HG03025 (cell line): ENCODE measurements at regions not wholly inside any gene's neighbourhood (a gene's known extent, or its start where the extent isn't known, plus 50 kb on each side); places are given as distances from the start of the nearest gene placed in this dataset.
"Not testable (repeated sequence)": the region's sequence is repeated elsewhere in the genome, so short reads cannot be mapped to it uniquely, and the experiment has no call there.

ENCODE experiments used
- ATAC-seq: cut with Tn5 transposase; IDR thresholded peaks from one replicate; pipeline ENCODE4 v1.9.1; 2021; ENCODE audit warnings: mild to moderate bottlenecking, moderate library complexity; ENCODE audit not compliant: unreplicated experiment, low FRiP score

DNA sequence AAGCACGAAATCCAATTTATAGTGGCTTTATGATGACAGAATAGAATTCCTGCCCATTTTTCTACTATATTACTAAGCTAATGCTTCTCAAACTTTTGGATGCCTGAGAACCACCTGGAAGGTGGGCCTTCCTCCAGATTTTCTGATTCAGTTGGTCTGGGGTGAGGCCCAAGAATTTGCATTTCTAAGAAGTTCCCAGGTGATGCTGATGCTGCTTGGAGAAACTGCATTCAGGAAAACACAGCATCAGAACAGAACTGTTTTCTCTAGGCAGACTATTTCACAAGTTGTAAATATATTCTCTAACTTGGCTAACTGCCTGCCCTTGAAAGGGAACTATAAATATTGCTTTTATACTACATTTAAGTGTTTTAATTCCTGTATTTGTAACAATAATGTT, 644.9 kb upstream of the DPPA4 start:
- no peak for ATAC-seq

GRCh38 chr3:109984976-109985375, 647.6 kb upstream of the DPPA4 start:
- ATAC-seq: no peak

GRCh38 chr3:109985943-109986555, 648.7 kb upstream of the DPPA4 start:
- ATAC-seq: no peak

DNA sequence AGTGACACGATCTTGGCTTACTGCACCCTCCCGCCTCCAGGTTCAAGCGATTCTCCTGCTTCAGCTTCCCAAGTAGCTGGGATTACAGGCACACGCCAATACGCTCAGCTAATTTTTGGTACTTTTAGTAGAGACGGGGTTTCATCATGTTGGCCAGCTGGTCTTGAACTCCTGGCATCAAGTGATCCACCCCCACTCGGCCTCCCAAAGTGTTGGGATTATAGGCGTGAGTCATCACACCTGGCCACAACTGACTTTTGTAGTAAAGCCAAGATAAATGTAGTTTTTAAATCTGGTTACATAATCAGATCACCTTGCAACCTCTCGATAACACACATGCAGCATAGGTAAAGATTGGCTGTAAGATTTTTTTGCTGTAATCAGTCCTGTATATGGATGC, 657.5 kb upstream of the DPPA4 start:
- no peak for ATAC-seq

DNA sequence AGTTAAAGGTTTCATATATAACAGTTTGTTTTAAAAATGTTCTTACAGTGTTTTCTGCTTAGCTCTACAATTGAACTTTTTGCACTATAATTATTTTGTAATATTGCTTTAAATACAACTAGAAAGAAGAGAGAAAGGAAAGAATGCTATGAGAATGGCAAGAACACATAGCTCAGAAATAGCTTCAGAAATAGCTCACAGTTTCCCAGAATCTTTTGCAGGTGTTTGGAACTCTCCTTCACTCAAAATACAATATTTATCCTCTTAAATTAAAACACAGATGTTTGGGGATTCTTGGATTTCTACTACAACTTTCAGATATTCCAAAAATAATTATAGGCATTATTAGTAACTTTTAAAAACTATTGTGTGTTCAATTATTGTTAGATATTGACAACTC, 658.0 kb upstream of the DPPA4 start:
- no peak for ATAC-seq

DNA sequence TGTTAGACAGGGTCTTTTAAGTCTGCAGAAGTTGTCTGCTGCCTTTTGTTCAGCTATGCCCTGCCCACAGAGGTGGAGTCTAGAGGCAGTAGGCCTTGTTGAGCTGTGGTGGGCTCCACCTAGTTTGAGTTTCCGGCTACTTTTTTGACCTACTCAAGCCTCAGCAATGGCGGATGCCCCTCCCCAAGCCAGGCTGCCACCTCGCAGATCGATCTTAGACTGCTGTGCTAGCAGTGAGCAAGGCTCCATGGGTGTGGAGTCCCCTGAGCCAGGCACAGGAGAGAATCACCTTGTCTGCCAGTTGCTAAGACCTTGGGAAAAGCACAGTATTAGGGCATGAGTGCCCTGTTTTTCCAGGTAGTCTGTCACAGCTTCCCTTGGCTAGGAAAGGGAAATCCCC, 664.6 kb upstream of the DPPA4 start:
- not testable (repeated sequence) for ATAC-seq

DNA sequence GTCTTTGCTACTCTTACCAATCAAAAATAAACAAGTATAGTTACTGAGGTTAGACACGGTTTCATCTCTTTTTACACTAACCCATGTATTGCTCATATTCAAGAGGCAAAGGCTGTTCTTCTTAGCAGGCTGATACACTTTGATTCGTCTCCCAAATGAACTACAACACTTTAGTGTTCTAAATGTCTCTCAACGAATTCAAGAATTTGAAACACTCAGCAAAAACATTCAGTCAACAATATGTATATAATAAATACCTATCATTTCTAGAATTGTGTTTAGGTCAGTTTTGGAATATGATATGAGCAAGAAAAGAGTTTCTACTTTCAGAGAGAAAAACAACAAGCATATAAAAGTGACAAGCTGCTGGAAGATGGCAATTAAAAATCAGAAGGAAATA, 669.6 kb upstream of the DPPA4 start:
- ATAC-seq: no peak

GRCh38 chr3:110015231-110015963, 678.1 kb upstream of the DPPA4 start:
- no peak for ATAC-seq

GRCh38 chr3:110016235-110016815, 679.0 kb upstream of the DPPA4 start:
- no peak for ATAC-seq

DNA sequence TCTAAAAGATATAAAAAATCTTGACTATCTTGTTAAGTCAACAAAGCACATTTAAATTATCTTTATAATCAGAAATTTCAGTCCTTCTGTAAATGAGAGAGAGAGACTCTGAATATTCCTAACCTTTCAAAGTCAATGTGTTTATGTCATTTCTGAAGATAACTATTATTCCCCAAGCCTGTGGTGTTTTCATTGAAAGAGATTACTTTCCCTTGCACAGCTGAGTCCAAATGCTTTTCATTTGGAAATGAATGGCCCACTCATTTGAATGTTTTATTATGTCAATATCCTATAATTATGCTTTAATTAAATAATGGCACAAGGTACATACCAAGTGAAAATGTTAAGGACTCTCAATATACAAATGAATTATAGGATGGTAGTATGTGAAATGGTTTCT, 680.0 kb upstream of the DPPA4 start:
- no peak for ATAC-seq

DNA sequence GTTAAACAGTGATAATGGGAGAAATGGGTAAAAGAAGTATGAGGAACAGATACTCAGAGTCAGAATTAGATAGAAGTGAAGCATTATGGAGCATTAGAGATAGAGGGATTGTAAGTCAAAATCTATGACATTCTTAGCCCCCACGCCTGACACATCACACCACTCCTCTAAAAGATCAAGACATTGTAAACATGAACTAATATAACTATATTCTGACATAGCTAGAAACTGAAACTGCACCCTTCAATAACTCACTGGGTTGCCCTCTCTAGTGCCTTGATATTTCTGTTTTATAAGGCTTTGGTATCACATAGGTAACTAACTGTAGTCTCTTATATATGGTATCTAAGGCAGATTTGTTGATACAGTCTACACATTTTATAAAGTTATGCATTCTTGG, 684.3 kb upstream of the DPPA4 start:
- ATAC-seq: no peak

DNA sequence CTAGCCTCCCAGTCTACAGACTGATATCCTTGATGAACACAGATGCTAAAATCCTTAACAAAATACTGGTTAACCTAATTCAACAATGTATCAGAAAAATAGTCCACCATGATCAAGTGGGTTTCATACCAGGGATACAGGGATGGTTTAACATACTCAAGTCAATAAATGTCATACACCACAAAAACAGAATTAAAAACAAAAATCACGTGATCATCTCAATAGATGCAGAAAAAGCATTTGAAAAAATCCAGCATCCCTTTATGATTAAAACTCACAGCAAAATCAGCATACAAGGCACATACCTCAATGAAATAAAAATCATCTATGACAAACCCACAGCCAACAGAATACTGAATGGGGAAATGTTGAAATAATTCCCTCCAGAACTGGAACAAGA, 685.7 kb upstream of the DPPA4 start:
- not testable (repeated sequence) for ATAC-seq

GRCh38 chr3:110026421-110026820, 689.1 kb upstream of the DPPA4 start:
- no peak for ATAC-seq

GRCh38 chr3:110027446-110028080, 690.2 kb upstream of the DPPA4 start:
- no peak for ATAC-seq

- no peak for ATAC-seq
Observed at GRCh38 chr3:110031975-110032374, 694.6 kb upstream of the DPPA4 start.

DNA sequence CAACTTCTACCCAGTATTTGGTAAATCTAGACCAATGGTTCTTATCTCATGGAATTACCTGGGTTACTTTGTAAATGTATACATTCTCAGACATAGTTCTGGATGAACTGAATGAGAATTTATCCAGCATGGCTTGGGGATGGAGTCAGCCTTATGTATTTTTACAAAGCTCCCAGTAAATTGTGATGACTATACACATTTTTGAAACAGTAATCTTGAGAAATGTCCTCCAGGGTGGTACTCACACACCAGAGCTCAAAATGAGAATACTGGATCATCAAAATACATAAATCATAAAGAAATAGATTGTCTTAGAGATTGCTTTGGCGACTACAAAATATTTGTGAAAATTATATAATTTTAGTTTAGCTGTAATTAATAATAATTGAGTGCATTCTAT, 722.1 kb upstream of the DPPA4 start:
- no peak for ATAC-seq

- no peak for ATAC-seq
Observed at GRCh38 chr3:110062716-110063115, 725.4 kb upstream of the DPPA4 start.

- ATAC-seq: no peak
Observed at GRCh38 chr3:110063178-110063577, 725.8 kb upstream of the DPPA4 start.

DNA sequence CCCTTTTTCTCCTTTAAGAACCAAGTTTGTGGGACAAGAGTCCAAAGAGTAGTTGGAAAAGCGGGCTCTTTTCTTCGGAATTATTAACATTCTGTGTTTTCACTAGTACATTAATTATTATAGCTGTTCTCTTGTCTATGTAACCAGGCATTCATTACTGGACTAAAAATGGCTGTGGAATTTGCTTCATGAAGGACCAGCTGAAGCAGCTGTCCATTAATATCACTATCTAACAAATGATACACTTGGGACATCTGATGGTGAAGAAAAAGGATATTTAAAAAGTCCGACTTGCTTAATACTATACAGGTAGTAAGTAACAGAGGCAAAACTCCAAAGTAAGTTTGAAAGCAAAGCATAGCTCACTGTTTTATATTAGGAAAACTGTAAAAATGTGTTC, 728.9 kb upstream of the DPPA4 start:
- ATAC-seq: no peak

GRCh38 chr3:110067527-110067926, 730.2 kb upstream of the DPPA4 start:
- no peak for ATAC-seq

DNA sequence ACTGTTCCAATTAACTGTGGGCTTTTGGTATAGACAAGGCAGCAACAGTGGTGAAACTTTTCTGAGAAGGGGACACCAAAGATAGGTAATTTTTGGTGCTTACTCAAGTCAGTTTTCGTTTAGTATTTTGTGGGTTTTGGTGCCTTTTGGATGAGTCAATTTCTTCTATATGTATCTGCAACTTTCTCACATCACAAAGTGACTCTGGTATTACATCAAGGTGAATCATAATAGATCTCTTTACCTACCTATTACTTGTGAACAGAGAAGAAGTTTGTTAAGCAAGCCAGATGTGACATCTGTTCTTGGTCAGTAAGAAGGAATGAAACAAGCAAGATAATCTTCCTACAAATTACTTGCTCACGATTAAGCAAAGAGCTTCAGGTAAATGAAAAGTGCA, 732.4 kb upstream of the DPPA4 start:
- no peak for ATAC-seq
